ENCODE measurements at regions not wholly inside any gene's neighbourhood (a gene's known extent, or its start where the extent isn't known, plus 50 kb on each side); places are given as distances from the start of the nearest gene placed in this dataset.

GRCh38 chrX:110408949-110409588 lies 50.4 kb downstream of the RTL9 start:
- no peak for DNase-seq

GRCh38 chrX:110409925-110410324 lies 51.3 kb downstream of the RTL9 start:
- DNase-seq: no peak

GRCh38 chrX:110410603-110411002 lies 52.0 kb downstream of the RTL9 start:
- DNase-seq: no peak

- DNase-seq: peak; percentile 69
These were observed 54.5 kb downstream of the RTL9 start for GRCh38 chrX:110412971-110413726.

- DNase-seq: no peak
These were observed 55.1 kb downstream of the RTL9 start for GRCh38 chrX:110413727-110414124.

- no peak for DNase-seq
These were observed 55.6 kb downstream of the RTL9 start for GRCh38 chrX:110414273-110414672.

GRCh38 chrX:110414679-110415439 lies 56.2 kb downstream of the RTL9 start:
- DNase-seq: no peak

- no peak for DNase-seq
These were observed 57.0 kb downstream of the RTL9 start for GRCh38 chrX:110415440-110416170.

GRCh38 chrX:110417128-110417527 lies 58.5 kb downstream of the RTL9 start:
- no peak for DNase-seq

GRCh38 chrX:110418316-110419235 lies 59.9 kb downstream of the RTL9 start:
- no peak for DNase-seq

GRCh38 chrX:110419512-110419911 lies 60.9 kb downstream of the RTL9 start:
- DNase-seq: no peak

- no peak for DNase-seq
These were observed 62.3 kb downstream of the RTL9 start for GRCh38 chrX:110420771-110421499.

GRCh38 chrX:110421500-110422455 lies 63.1 kb downstream of the RTL9 start:
- no peak for DNase-seq

GRCh38 chrX:110425222-110426154 lies 66.8 kb downstream of the RTL9 start:
- no peak for DNase-seq

- no peak for DNase-seq
These were observed 67.5 kb downstream of the RTL9 start for GRCh38 chrX:110426155-110426504.

GRCh38 chrX:110427076-110427475 lies 68.4 kb downstream of the RTL9 start:
- no peak for DNase-seq

GRCh38 chrX:110428144-110428543 lies 69.5 kb downstream of the RTL9 start:
- DNase-seq: no peak

- no peak for DNase-seq
These were observed 71.8 kb downstream of the RTL9 start for GRCh38 chrX:110430293-110431076.
